Kidney epithelial cell (primary cell): ENCODE measurements at regions not wholly inside any gene's neighbourhood (a gene's known extent, or its start where the extent isn't known, plus 50 kb on each side); places are given as distances from the start of the nearest gene placed in this dataset.

ENCODE experiments used
- DNase-seq: peaks from one replicate; pipeline ENCODE4 v3.0.0-alpha.2; 2010; ENCODE audit warnings: low read depth
- H3K27me3 ChIP-seq: 2 replicates; pipeline ENCODE4 v1.6.0; 2011; ENCODE audit warnings: low read length; ENCODE audit not compliant: control insufficient read depth, insufficient read depth
- H3K36me3 ChIP-seq: 2 replicates; pipeline ENCODE4 v1.5.1; 2011; ENCODE audit warnings: low read length; ENCODE audit not compliant: control insufficient read depth, insufficient read depth
- H3K4me3 ChIP-seq: 2 replicates; pipeline ENCODE4 v1.5.1; 2011; ENCODE audit warnings: low read depth, mild to moderate bottlenecking, control low read depth, low read length
- CTCF ChIP-seq: IDR thresholded peaks from 2 replicates; pipeline ENCODE4 v1.5.1; 2011; ENCODE audit warnings: mild to moderate bottlenecking, moderate library complexity, low read length, control low read depth, inconsistent platforms; ENCODE audit not compliant: insufficient read depth, poor library complexity, severe bottlenecking

- peaks cover under 1% of the 10 kb centered on the region for H3K27me3 ChIP-seq
- no peak for DNase-seq
- H3K4me3 ChIP-seq, result no peak overlapping the region
- H3K36me3 ChIP-seq, result no peaks in the 10 kb centered on the region
- TF ChIP-seq CTCF, result no peak
Measured at GRCh38 chr19:31416548-31416947, 67.3 kb upstream of the TSHZ3 start.

DNA sequence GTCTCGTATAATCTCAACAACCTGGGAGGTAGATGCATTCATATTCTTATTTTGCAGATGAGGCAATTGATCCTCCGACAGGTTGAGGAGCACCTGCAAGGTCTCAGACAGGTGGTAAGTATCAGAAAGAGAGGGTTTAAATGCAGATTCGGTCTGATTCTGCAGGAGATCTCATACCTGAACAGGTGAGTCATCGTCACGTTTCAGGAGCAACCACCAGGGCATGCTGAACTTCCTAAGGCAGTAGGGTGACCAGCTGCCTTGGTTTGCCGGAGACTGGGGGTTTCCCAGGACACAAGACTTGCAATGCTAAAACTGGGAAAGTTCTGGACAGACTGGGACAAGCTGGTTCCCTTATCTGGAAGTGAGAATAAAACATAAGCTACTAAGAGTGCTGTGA is 68.8 kb upstream of the TSHZ3 start:
- no peak for TF ChIP-seq CTCF
- Histone ChIP-seq H3K36me3 (no peaks in the 10 kb centered on the region), H3K4me3 (no peak overlapping the region), H3K27me3 (peaks cover 5% of the 10 kb centered on the region)
- peak; percentile 4 for DNase-seq

DNA sequence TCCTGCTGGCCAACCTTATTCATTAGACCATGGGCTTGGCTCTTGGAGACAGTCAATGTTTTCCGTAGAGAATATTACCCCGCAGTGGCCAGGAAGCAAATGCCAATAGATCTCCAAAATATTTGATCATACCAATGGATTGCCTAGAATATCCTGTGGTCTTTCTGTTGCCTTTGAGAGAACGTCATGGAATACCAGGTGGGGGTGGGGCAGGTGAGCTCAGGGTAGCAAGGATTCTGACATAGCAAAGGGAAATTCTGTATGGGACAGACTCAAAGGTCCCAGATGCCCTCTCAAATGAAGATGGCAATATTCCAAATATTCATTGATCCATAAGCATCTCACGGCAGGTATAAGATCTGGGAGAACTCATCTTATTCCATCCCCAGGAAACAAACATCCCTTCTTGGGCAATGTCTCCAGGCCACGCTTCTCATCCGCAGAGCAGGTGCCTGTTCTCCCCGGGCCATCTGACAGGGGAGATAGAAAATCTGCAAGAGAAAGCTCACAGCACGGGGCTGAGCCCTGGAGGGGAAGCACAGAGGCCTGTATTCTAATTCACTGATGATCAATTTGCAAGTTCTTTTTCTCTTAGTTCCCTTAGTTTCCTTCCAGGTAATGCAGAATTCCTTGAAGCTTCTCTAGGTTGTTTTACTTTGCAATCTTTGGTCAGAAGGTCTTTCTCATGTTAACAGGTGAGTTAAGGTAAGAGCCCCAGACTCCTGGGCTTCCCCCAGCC is 69.6 kb upstream of the TSHZ3 start:
- Histone ChIP-seq H3K4me3 (no peak overlapping the region), H3K27me3 (peaks cover 5% of the 10 kb centered on the region), H3K36me3 (no peaks in the 10 kb centered on the region)
- no peak for TF ChIP-seq CTCF
- DNase-seq, result no peak

GRCh38 chr19:31419871-31420445 is 70.7 kb upstream of the TSHZ3 start:
- H3K4me3 ChIP-seq, result no peak overlapping the region
- no peaks in the 10 kb centered on the region for H3K36me3 ChIP-seq
- peaks cover 5% of the 10 kb centered on the region for H3K27me3 ChIP-seq
- DNase-seq, result no peak
- no peak for TF ChIP-seq CTCF

DNA sequence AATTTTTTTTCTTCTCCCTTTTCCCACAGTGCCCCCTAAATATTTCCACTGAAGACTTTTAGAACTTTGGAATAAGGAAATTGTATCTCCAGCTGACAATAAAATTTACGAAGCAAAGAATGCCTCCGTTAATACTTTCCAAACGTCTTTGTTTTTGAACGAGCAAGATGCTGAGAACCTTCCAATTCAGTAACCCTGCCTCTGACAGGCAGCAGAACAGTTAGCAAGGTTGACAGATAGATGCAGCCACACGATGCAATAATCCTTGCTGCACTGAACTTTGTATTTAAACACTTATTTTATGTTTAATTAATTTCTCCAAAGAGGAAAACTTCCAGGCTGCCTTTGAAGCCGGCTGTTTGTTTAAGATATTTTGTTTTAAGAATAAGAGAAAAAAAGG is 71.8 kb upstream of the TSHZ3 start:
- no peaks in the 10 kb centered on the region for H3K36me3 ChIP-seq
- peaks cover 5% of the 10 kb centered on the region for H3K27me3 ChIP-seq
- H3K4me3 ChIP-seq, result no peak overlapping the region
- no peak for DNase-seq
- no peak for TF ChIP-seq CTCF

GRCh38 chr19:31421856-31422255 is 72.6 kb upstream of the TSHZ3 start:
- Histone ChIP-seq H3K4me3 (no peak overlapping the region), H3K36me3 (no peaks in the 10 kb centered on the region), H3K27me3 (peaks cover 5% of the 10 kb centered on the region)
- no peak for TF ChIP-seq CTCF
- DNase-seq, result no peak
